ENCODE measurements at regions not wholly inside any gene's neighbourhood (a gene's known extent, or its start where the extent isn't known, plus 50 kb on each side); places are given as distances from the start of the nearest gene placed in this dataset.
A peak's percentile ranks its signal among the peaks of the same experiment; 100 is the strongest.

DNA sequence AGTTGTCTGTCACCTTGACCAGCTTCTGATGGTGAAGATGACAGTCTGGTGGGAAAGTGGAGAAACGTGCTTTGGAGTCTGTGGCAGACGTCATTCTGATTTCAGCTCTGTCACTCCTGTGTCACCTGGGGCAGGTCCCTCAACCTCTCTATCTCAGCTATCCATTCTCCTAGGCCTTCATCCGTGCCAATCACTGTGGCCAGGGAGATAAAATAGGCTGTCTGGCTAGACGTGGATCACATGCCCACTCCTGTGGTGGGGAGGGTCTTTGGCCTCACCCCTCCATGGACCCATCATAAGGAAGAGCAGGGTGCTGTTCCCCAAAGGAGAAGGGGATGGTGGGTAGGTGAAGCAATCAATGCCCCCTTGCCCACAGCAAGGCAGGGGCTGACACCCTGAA, 140.3 kb downstream of the ACTL8 start:
- intact Hi-C loops (cut with DNase I), result no loop called here

DNA sequence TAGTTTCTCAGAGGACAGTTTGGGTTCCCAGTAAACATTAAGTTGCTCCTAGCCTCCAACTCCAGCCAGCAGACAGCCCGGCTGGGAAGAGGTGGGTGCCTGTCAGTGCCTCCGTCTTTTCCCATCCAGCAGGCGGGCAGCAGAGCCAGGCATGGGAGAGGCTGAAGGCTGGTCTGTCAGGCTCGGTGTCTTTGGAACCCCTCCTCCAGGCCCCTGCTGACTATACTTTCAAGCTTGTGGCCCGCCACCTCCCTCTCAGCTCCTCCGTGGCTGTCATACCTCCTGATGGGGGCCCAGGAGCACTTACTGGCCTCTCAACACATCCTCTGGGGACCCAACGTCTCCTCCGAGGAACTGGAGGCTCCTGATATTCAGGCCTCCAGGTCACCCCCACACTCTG, 140.9 kb downstream of the ACTL8 start:
- DNase-seq (ENCODE audit: low spot score), result peak; percentile 57
- intact Hi-C loops (cut with DNase I), result no loop called here

More for the DNA sequence above, 140.3 kb downstream of the ACTL8 start:
- no peak for DNase-seq (ENCODE audit: low spot score)

DNA sequence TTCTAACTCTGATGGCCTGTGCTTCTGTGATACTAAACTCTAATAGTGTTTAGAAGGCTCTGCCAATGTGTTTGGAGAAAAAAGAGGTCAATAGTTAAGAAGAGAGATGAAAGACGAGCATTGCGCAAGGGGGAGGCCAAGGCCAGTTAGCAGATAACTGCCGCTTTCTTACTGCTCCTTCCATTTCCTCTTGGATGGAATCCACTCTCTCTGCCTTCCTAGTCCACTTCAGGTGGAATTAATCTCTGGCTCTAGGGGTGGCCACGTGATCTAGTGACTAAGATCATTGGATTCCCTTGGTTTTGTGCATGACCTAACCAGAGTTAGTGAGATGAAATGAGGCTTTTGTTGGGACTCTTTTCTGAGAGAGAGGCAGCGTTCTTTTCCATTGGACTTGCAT, 148.3 kb downstream of the ACTL8 start:
- DNase-seq (ENCODE audit: low spot score), result no peak
- intact Hi-C loops (cut with DNase I), result loop anchor here (10.0 kb wide), 1 partner anchor 409 kb away; no protein-coding TSS in a partner anchor

DNA sequence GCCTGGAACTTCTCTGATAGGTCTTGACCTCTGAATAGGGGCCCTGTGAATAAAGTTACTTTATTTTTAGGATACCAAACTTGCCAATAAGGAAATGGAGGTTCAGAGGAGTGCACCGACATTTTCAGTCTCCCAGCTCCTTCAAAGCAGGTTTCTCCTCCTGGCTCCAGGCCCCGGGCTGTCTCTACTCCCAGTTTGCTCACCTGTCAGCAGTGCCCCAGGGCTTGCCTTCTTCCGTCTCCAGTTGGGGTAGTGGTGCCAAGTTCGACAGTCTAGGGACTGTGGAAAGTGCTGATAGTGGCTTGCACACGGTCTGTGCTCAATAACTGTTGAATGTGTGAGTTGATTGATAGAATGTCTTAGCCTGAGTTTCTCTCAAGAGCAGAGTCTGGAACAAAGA, 149.2 kb downstream of the ACTL8 start:
- intact Hi-C loops (cut with DNase I), result loop anchor here (10.0 kb wide), 1 partner anchor 409 kb away; no protein-coding TSS in a partner anchor
- peak; percentile 35 for DNase-seq (ENCODE audit: low spot score)

DNA sequence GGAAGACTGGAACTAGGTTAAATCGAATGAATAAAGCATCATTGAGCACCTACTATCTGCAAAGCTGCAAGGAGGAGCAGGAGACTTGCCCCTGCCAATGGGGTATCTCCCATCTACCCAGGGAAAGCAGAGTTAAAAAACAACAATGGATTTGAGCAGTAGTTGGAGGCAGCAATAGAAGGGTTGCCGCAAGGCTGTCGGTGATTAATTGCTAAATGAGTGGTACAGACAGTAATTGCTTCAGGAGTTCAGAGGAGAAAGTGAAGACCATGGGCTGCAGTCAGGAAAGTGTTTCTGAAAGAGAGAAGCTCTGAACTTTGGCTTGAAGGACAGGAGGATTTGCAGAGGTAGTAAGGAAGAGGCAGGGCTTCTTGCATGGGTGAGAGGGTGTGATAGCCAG, 152.9 kb downstream of the ACTL8 start:
- intact Hi-C loops (cut with DNase I), result loop anchor here (5.0 to 10.0 kb wide), 2 partner anchors 241 to 413 kb away; no protein-coding TSS in a partner anchor
- DNase-seq (ENCODE audit: low spot score), result peak; percentile 15

DNA sequence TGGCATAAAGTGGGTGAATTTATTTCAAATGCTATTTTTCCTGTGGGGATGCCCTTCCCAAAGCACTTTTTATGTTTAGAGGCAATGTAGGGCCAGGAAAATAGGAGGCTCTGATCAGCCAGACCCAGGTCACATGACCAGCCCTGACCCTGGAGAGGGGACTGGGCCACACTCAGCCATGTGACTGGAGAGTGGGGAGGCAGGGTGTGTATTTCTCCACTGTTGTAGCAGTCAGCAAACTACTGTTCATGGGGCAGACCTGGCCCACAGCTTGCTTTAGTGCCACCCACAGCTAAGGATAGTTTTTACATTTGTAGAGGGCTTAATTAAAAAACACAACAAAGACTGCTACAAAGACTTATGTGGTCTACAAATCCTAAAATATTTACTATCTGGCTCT, 153.8 kb downstream of the ACTL8 start:
- intact Hi-C loops (cut with DNase I), result loop anchor here (5.0 to 10.0 kb wide), 2 partner anchors 242 to 414 kb away; no protein-coding TSS in a partner anchor
- DNase-seq (ENCODE audit: low spot score), result peak; percentile 44

DNA sequence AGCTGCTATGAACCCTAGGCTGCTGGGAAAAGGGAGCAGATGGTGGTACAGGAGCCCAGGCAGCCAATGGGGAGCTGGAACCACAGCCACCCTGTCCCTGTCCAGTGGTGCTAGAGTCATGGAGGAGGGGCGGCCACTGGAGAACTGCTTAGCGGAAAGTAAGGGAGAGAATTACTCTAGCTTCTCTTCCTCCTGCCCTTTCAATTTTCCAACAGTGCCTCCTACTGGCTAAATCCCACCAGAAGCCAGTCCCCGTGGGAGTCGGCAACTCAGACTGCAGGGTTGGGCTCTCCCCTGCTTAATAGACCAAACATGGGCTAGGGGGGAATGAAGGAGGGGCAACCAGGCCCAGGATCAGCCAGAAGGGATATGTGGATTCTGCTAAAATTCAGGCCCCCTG, 154.5 kb downstream of the ACTL8 start:
- DNase-seq (ENCODE audit: low spot score), result peak; percentile 69
- intact Hi-C loops (cut with DNase I), result loop anchor here (5.0 to 10.0 kb wide), 2 partner anchors 242 to 415 kb away; no protein-coding TSS in a partner anchor

DNA sequence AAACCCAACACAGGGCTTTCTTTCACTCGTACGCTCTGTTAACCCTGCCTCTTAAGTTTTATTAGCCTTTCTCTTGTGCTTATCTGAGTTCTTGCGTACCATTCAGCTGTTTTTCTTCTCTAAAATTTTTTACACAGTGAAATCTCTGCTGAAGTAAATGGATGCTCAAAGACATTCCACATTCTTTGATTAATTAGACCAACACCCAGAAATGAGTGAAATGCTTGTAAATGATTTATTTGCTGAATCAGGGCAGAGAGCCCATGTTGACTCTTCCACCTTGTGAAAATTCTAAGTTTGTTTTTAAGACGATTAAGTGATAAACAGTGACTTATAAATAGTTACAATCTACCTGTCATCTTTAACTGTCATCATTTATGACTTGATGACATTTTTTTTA, 156.7 kb downstream of the ACTL8 start:
- DNase-seq (ENCODE audit: low spot score), result no peak
- intact Hi-C loops (cut with DNase I), result no loop called here

DNA sequence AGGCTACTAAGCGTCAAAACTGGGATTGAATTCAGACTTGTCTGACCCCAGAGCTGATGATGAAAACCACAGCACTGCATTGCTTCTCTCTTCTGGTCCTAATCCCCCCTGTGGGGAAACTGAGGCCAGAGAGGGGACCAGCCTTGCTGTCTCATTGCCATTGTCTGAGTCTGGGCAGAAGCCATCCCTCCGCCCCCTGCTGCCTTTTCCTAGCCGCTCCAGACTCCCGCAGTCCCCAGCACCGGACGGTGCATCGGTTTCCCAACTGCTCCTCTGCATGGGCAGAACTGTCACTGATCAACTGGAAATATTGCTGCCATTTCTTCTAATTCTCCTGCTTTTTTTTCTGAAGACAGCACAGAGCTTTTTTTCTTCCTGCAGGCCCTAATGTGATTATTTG, 157.4 kb downstream of the ACTL8 start:
- intact Hi-C loops (cut with DNase I), result no loop called here
- DNase-seq (ENCODE audit: low spot score), result no peak

DNA sequence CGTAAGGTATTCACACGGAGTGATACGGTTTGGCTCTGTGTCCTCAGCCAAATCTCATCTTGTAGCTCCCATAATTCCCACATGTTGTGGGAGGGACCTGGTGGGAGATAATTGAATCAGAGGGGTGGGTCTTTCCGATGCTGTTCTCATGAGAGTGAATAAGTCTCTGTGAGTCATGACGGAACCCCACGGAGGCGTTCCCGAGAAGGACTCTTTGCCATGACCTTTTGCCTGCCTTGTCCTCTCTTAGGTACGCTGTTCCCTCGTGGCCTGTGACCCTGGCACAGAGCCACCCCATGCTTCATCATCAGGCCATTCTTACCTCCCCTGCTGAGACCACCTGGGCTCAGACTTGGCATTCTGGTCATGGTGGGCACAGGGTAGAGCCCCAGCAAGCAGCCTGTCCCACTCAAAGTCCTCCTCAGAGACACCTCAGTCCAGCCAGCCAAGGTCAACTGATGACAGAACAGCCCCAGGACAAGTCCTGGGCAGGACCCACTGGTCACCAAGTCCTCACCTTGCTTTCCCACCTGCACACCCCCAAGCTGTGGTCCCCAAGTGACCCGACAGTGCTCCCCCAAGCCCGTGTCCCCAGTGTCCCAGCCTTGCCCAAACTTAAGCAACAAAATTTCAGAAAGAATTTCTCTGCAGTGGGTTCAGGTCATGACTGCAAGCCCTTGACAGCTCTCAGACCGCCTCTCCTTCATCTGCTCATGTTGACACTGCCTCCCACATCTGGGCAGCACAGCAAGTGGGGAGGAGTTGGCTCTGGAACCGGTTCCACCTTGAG, 158.4 kb downstream of the ACTL8 start:
- intact Hi-C loops (cut with DNase I), result no loop called here
- peak; percentile 36 for DNase-seq (ENCODE audit: low spot score)

DNA sequence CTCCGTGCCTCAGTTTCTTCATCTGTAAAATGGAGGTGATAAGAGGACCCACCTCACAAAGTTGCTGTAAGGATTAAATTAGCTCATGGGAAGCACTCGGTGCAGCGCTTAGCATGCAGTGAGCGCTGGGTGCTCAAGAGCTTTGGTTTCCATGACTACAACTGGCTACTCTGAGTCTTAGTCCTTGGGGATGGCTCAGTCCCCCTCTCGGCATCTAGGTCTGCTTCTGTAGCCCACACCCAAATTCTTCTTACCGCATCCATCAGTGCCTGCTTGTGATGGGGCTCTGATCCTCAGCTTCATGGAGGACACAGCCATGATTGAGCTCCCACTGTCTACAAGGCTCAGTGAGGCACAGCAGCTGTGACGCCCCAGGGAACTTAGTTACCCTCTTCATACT, 159.0 kb downstream of the ACTL8 start:
- DNase-seq (ENCODE audit: low spot score), result no peak
- intact Hi-C loops (cut with DNase I), result no loop called here

DNA sequence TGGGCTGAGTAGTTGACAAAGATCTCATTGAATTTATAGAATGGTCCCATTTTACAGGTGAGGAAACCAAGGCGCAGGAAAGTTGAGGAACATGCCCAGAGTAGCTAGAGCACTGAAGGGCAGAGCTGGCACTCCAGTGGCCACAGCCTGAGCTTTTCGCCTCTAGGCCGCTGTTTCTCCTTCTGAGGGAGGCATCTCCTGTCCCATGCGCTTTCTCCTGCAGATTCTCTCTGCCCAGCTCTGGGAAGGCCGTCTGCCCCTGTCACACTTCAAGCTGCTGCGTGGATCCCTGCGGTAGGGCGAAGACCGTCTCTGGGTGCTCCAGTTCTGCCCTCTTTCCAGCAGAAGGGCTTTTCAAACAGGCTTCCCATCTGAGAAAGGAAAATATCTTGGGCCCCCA, 159.9 kb downstream of the ACTL8 start:
- intact Hi-C loops (cut with DNase I), result no loop called here
- no peak for DNase-seq (ENCODE audit: low spot score)

DNA sequence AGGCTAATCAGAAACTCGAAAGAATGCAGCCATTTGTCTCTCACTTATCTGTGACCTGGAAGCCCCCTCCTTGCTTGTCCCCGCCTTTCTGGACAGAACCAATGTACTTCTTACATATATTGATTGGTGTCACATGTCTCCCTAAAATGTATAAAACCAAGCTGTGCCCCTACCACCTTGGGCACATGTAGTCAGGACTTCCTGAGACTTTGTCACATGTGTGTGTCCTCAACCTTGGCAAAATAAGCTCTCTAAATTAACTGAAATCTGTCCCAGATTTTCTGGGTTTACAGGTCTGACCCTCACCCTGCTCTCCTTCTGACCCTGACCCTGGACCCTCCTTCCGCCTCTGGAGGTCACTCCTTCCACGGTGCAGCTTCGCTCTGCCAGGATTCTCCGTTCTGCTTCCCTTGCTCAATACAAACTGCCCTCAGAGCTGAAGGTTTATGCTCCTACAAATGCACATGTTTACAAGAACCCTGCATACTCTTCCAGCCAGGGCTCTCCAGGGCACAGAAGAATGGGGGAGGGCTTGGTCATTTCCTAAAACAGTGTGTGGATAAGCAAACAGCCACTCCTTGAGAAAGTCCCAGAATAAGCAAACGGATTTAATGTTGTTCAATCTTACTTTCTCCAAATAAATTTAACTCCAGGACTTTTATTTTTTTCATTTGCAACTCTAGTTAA, 160.5 kb downstream of the ACTL8 start:
- no peak for DNase-seq (ENCODE audit: low spot score)
- intact Hi-C loops (cut with DNase I), result no loop called here

DNA sequence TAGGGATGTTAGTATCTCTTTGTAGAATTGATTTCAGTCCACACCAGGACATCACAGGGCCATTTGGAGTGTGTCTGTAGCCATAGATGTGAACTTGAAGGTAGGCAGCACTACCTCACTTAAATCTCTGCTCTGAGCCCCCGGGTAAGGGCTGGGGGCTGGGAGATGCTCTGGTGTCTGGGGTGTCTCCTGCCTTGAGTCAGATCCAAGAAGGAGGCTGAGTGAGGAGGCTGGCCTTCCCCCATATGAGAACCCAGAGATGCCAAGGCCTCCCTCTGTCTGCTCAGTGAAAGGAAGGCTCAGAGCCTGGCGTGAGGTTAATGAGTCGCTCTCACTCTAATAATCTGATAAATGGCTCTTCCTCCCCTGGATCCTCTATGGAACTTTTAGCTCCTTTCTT, 161.6 kb downstream of the ACTL8 start:
- intact Hi-C loops (cut with DNase I), result no loop called here

DNA sequence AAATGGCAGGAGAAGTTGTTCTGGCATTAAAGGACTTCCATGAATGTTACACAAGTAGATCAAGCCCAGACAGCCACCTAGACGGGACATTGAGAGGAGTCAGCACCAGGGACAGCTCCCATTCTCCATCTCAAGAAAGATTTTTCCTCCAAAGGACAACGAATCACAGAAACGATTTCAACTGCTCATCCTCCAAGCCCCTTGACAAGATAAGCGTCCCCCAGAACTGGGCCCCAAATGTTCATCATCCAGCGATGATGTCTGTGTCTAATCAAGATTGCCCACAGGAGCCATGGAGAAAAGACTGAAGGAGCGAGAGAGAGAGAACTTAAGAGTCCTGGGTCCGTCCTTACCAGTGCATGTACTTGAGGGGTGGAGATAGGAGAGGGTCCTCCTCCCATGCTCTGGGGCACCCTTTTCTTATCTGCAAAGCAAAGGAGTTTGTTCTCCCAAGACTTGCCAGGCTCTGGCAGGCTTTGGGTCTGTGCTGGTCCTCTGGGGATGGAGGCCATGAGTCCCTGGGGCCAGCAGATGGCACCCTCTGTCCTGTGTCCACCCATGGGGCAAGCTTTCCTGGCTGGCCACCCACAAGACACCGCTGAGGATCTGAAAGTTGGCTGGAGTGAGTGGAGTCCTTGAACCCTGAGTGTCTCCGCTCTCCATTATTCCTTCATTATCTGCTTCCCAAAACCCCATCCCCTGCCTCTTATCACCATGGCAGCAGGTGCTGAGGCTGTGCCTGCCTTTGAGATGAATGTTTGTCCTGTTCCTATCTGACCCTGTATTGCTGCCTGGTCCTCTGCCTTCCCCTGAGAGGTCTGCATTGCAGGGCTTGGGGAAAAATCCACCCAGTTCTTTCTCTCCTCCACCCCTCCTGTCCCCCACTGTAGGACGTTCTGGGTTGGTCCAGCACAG, 164.6 kb downstream of the ACTL8 start:
- no peak for DNase-seq (ENCODE audit: low spot score)
- intact Hi-C loops (cut with DNase I), result loop anchor here (5.0 to 10.0 kb wide), 3 partner anchors 183 to 658 kb away; no protein-coding TSS in a partner anchor

More for the DNA sequence above, 161.6 kb downstream of the ACTL8 start:
- DNase-seq (ENCODE audit: low spot score), result no peak

DNA sequence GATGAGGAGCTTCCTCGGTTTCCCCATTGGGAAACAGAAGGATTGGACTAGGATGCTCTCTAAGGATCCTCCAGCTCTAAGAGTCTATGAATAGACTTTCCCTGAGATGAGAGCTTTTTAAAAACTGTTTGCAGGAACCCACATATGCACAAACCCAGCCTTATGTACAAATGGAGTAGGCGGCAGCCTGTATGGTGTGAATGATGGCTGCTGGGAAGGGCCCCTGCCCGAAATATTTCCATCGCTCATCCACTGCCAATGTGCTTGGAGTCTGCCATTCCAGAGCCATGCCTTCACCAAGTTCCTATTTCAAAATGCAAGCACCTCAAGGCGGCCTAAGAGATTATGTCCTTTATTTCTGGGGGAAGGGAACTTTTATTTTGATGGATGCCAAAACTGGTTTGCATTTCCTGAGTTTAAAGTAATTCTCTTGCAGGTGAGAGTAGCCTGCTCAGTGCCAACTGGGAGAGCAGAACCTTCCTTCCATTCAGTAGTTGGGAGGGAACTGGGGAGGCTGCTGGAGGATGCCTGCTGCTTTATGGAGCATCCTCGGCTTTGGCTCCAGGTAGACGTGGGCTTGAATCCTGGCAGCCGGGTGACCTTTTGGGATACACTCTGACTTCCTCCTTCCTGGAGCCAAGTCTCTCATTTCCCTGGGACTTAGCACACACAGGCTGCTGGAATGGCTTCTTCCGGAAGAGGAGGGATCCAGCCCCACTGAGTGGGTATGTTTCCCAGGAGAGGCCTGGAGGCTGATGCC, 165.9 kb downstream of the ACTL8 start:
- DNase-seq (ENCODE audit: low spot score), result no peak
- intact Hi-C loops (cut with DNase I), result loop anchor here (5.0 to 10.0 kb wide), 3 partner anchors 181 to 656 kb away; no protein-coding TSS in a partner anchor

DNA sequence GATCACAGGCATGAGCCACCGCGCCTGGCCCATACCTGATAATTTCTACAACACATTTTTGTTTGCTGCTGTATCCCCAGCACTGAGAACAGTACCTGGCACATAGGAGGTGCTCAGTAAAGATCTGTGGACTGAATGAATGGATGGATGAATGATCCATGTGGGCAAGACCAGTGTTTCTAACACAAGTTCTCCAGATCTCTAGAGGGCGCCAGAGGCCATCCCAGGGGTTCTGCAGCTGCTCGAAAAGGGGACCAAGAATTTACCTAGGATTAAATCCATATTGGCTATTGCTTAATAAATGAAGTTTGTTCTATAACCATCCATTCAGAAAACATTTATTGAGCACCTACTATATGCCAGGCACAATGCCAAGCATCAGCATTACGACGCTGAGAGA, 167.7 kb downstream of the ACTL8 start:
- no peak for DNase-seq (ENCODE audit: low spot score)
- intact Hi-C loops (cut with DNase I), result loop anchor here (5.0 to 10.0 kb wide), 3 partner anchors 179 to 654 kb away; no protein-coding TSS in a partner anchor

DNA sequence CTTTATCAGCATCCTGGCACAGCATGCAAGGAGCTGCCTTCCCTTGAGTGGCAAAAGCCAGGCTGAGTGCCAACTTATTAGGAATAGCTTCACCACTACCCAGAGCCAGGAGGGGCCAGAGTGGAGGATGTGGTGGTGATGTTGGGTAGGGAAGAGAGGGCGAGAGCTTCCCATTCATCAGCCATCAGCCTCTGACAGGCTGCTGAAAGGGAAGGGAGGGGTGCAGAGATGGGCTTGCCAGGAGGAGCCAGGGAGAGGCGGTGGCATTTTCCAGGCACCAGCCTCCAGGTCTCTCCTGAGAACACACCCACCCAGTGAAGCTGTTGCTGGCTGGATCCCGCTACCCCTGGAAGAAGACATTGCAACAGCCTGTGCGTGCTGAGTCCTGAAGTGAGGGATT, 168.5 kb downstream of the ACTL8 start:
- intact Hi-C loops (cut with DNase I), result loop anchor here (5.0 to 10.0 kb wide), 3 partner anchors 179 to 654 kb away; no protein-coding TSS in a partner anchor

DNA sequence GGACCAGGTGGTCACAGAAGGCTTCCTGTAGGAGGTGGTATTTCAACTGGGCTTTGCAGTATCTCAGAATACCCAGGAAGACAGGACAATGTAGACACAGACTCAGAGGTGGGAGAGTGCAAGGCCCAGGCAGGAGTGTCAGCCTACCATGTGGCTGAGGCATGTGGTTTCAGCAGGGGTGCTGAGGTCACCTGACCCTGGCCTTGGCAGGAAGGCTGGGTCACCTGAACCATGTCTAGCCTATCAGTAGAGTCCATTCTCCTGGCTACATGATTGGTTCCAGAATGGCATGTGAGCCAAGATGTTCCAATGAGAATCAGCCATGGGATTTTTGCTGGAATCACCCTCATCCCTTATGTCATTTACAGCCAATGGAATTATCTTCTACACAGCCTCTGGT, 169.4 kb downstream of the ACTL8 start:
- intact Hi-C loops (cut with DNase I), result loop anchor here (5.0 to 10.0 kb wide), 3 partner anchors 178 to 653 kb away; no protein-coding TSS in a partner anchor

More for the DNA sequence above, 168.5 kb downstream of the ACTL8 start:
- no peak for DNase-seq (ENCODE audit: low spot score)

More for the DNA sequence above, 169.4 kb downstream of the ACTL8 start:
- no peak for DNase-seq (ENCODE audit: low spot score)

All from cardiac septum (tissue), 1 donor.